Upper lobe of left lung (tissue), 6 donors: ENCODE measurements at regions not wholly inside any gene's neighbourhood (a gene's known extent, or its start where the extent isn't known, plus 50 kb on each side); places are given as distances from the start of the nearest gene placed in this dataset.

ENCODE experiments used
- ATAC-seq, 2 donors: fragments of 200-7000 bp; cut with Tn5 transposase; one replicate each; pipeline ENCODE4 v1.9.1; 2022; ENCODE audit warnings: mild to moderate bottlenecking in 2 of 2, moderate library complexity in 2 of 2; ENCODE audit not compliant: low FRiP score in 2 of 2
- DNase-seq, 2 donors: peaks; one replicate each; pipeline ENCODE4 v3.0.0-alpha.2; 2019 to 2020
- H3K27ac ChIP-seq, 4 donors: fragments of 200-600 bp; sonication (generic); one replicate each; pipeline ENCODE4 v1.5.1; 2016 to 2019
- H3K27me3 ChIP-seq, 4 donors: fragments of 200-600 bp; sonication (generic); one replicate each; pipeline ENCODE4 v1.5.1; 2017 to 2019
- H3K36me3 ChIP-seq, 4 donors: fragments of 200-600 bp; sonication (generic); one replicate each; pipeline ENCODE4 v1.5.1; 2016 to 2019
- H3K4me1 ChIP-seq, 4 donors: fragments of 200-600 bp; sonication (generic); one replicate each; pipeline ENCODE4 v1.5.1; 2018 to 2019
- H3K4me3 ChIP-seq, 4 donors: fragments of 200-600 bp; sonication (generic); one replicate each; pipeline ENCODE4 v1.5.1; 2017 to 2019; ENCODE audit warnings: mild to moderate bottlenecking in 2 of 4, moderate library complexity in 1 of 4
- H3K9me3 ChIP-seq, 4 donors: fragments of 200-600 bp; sonication (generic); one replicate each; pipeline ENCODE4 v1.5.1; 2018 to 2019
- CTCF ChIP-seq, 6 experiments: fragments of 450-650 bp in 4 of 6; fragments of 200-600 bp in 2 of 6; sonication (generic) in 2 of 6; IDR thresholded peaks; one replicate each; pipeline ENCODE4 v1.5.1; 2016 to 2019; ENCODE audit warnings: antibody characterized with exemption in 6 of 6
- EP300 ChIP-seq, 4 donors: sonication (generic); formaldehyde crosslinking; IDR thresholded peaks; one replicate each; pipeline ENCODE4 v1.5.1; 2017; ENCODE audit warnings: antibody characterized with exemption in 4 of 4, control low read depth in 2 of 4
- POLR2A ChIP-seq, 4 donors: fragments of 450-650 bp; IDR thresholded peaks; one replicate each; pipeline ENCODE4 v1.5.1; 2016 to 2017; ENCODE audit warnings: antibody characterized with exemption in 4 of 4, mild to moderate bottlenecking in 2 of 4
- POLR2AphosphoS5 ChIP-seq, 2 donors: sonication (generic); formaldehyde crosslinking; IDR thresholded peaks; one replicate each; pipeline ENCODE4 v1.5.1; 2017; ENCODE audit warnings: antibody characterized with exemption in 2 of 2
- WGBS, 2 donors: methylation state at CpG; one replicate each; pipeline ENCODE4 v1.1.5; 2017 to 2018; 5-methylcytosine and 5-hydroxymethylcytosine counted together
- donor health status: DM: no; HTN: no; CAD: no; lungs with moderate emphysema.
- donor health status: DM: no; HTN: yes; CAD: no; lungs with severe emphysema.

- WGBS, 2 donors: 59 to 67% methylated on average over 3 of the region's 3 CpGs
- H3K9me3 ChIP-seq: no peaks in the 10 kb centered on the region
- ATAC-seq: no peak
Measured at GRCh38 chr10:106296750-106297392, 867.6 kb downstream of the SORCS1 start.

GRCh38 chr10:106284802-106285587 lies 879.5 kb downstream of the SORCS1 start:
- H3K9me3 ChIP-seq: no peaks in the 10 kb centered on the region
- no peak overlapping the region for H3K4me3 ChIP-seq
- no peaks in the 10 kb centered on the region for H3K27me3 ChIP-seq
- no peaks in the 10 kb centered on the region for H3K36me3 ChIP-seq
- DNase-seq: no peak
- WGBS, 2 donors: 52 to 68% methylated on average over 4 of the region's 4 CpGs
- TF ChIP-seq POLR2AphosphoS5 (IDR thresholded peaks at IDR 0.05) (no peak), POLR2A (IDR thresholded peaks at IDR 0.05) (no peak), EP300 (IDR thresholded peaks at IDR 0.05) (no peak), CTCF (IDR thresholded peaks at IDR 0.05) (no peak)
- H3K4me1 ChIP-seq: no peaks in the 10 kb centered on the region
- no peak for ATAC-seq
- H3K27ac ChIP-seq: no peak overlapping the region

More at GRCh38 chr10:106296750-106297392, 867.6 kb downstream of the SORCS1 start:
- TF ChIP-seq EP300 (IDR thresholded peaks at IDR 0.05) (no peak), POLR2AphosphoS5 (IDR thresholded peaks at IDR 0.05) (no peak), POLR2A (IDR thresholded peaks at IDR 0.05) (no peak), CTCF (IDR thresholded peaks at IDR 0.05) (no peak)
- no peaks in the 10 kb centered on the region for H3K36me3 ChIP-seq
- no peak overlapping the region for H3K27ac ChIP-seq
- no peaks in the 10 kb centered on the region for H3K4me1 ChIP-seq
- no peaks in the 10 kb centered on the region for H3K27me3 ChIP-seq
- no peak overlapping the region for H3K4me3 ChIP-seq
- no peak for DNase-seq

- Histone ChIP-seq H3K27me3 (no peaks in the 10 kb centered on the region), H3K27ac (no peak overlapping the region), H3K9me3 (no peaks in the 10 kb centered on the region), H3K4me3 (no peak overlapping the region), H3K4me1 (no peaks in the 10 kb centered on the region), H3K36me3 (no peaks in the 10 kb centered on the region)
- 59 to 71% methylated on average over 7 of the region's 7 CpGs for WGBS, 2 donors
- DNase-seq (no peak), ATAC-seq (no peak)
- TF ChIP-seq POLR2AphosphoS5 (IDR thresholded peaks at IDR 0.05) (no peak), EP300 (IDR thresholded peaks at IDR 0.05) (no peak), POLR2A (IDR thresholded peaks at IDR 0.05) (no peak), CTCF (IDR thresholded peaks at IDR 0.05) (no peak)
Measured at GRCh38 chr10:106280896-106281460, 883.5 kb downstream of the SORCS1 start.

DNA sequence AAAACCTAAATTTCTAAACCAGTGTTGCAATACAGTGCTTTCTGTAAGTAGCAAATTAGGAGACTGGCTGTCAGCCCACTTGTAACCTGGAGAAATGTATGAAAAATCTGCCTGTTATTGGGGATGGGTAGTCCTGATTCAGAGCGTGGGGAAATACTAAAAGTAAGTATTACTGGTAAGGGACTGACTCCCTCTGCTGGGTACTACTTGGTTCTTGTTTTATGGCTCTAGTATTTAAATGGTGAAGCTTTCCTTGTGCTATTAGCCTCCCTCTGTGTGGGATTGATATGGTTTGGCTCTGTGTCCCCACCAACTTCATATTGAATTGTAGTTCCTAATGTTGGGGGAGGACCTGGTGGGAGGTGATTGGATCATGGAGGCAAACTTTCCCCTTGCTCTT lies 886.1 kb downstream of the SORCS1 start:
- ATAC-seq (no peak), DNase-seq (no peak)
- Histone ChIP-seq H3K36me3 (no peaks in the 10 kb centered on the region), H3K27me3 (no peaks in the 10 kb centered on the region), H3K4me1 (no peaks in the 10 kb centered on the region), H3K27ac (no peak overlapping the region), H3K4me3 (no peak overlapping the region), H3K9me3 (no peaks in the 10 kb centered on the region)
- no peak for TF ChIP-seq EP300 (IDR thresholded peaks at IDR 0.05)
- no peak for TF ChIP-seq CTCF (IDR thresholded peaks at IDR 0.05)
- TF ChIP-seq POLR2AphosphoS5 (IDR thresholded peaks at IDR 0.05): no peak
- TF ChIP-seq POLR2A (IDR thresholded peaks at IDR 0.05): no peak
- WGBS, 2 donors: 44 to 47% methylated on average over 1 of the region's 1 CpG
